HCT116 (cell line): ENCODE measurements at regions not wholly inside any gene's neighbourhood (a gene's known extent, or its start where the extent isn't known, plus 50 kb on each side); places are given as distances from the start of the nearest gene placed in this dataset.

Experiments used
- ATAC-seq: fragments of 200-7000 bp; cut with Tn5 transposase; 2 replicates; pipeline ENCODE4 v1.9.1; 2020; ENCODE audit warnings: mild to moderate bottlenecking, moderate library complexity
- BruUV-seq: library from RNA; stranded (reverse); fragments of 400-500 nt; replicated peaks from 2 replicates; lab custom pipeline; 2021; lab: Mats Ljungman, UMichigan
- CTCF ChIA-PET: fragments of 300-600 bp; sonication (Branson Sonifier 250); formaldehyde crosslinking; loops from one replicate; lab custom pipeline; 2021; ENCODE audit warnings: antibody characterized with exemption; lab: Charles Lee
- POLR2A ChIA-PET: fragments of 300-600, 350-600 bp; sonication (Branson Sonifier 250); formaldehyde crosslinking; loops from one replicate; lab custom pipeline; 2021; ENCODE audit warnings: antibody characterized with exemption; lab: Charles Lee
- RAD21 ChIA-PET, 2 experiments: fragments of 300-600 bp; sonication (Branson Sonifier 250); formaldehyde crosslinking; loops; one replicate each; lab custom pipeline; 2023; ENCODE audit warnings: low total read pairs in 2 of 2; ENCODE audit not compliant: uncharacterized antibody in 2 of 2, unreplicated experiment in 2 of 2, low non-redundant PET in 1 of 2; lab: Charles Lee
- DNase-seq: peaks from one replicate; pipeline ENCODE4 v3.0.0-alpha.2; 2010; ENCODE audit warnings: low read depth, low spot score
- H2AFZ ChIP-seq: fragments of 200-600 bp; shearing (Covaris generic), sonication (generic); 2 replicates; pipeline ENCODE4 v1.6.1; 2017; ENCODE audit warnings: low read depth, mixed run types, mixed read lengths, antibody characterized with exemption, low read length; ENCODE audit not compliant: poor library complexity, severe bottlenecking
- H3K27ac ChIP-seq: 2 replicates; pipeline ENCODE4 v1.5.1; 2012; ENCODE audit warnings: low read depth, low read length
- H3K27me3 ChIP-seq: fragments of 200-600 bp; sonication (generic); 2 replicates; pipeline ENCODE4 v1.6.1; 2016; ENCODE audit warnings: mixed run types, low read length, mixed read lengths; ENCODE audit not compliant: insufficient read depth
- H3K36me3 ChIP-seq, 2 experiments: fragments of 200-500 bp in 1 of 2; fragments of 200-600 bp in 1 of 2; sonication (Bioruptor generic) in 1 of 2; sonication (generic) in 1 of 2; 2 replicates each; pipeline versions ENCODE4 v1.5.1 to v1.6.1; 2014 to 2016; ENCODE audit warnings: low read length in 2 of 2, inconsistent platforms in 1 of 2, mixed read lengths in 1 of 2, mixed run types in 1 of 2; ENCODE audit not compliant: insufficient read depth in 2 of 2, control insufficient read depth in 1 of 2
- H3K4me1 ChIP-seq, 2 experiments: fragments of 200-600 bp in 1 of 2; sonication (generic) in 1 of 2; 2 replicates each; pipeline versions ENCODE4 v1.5.1 to v1.6.1; 2012 to 2017; ENCODE audit warnings: low read length in 2 of 2, inconsistent platforms in 1 of 2, mild to moderate bottlenecking in 1 of 2, mixed read lengths in 1 of 2, mixed run types in 1 of 2, moderate library complexity in 1 of 2; ENCODE audit not compliant: insufficient read depth in 2 of 2, control insufficient read depth in 1 of 2
- H3K4me2 ChIP-seq: fragments of 200-600 bp; sonication (generic); 2 replicates; pipeline ENCODE4 v1.6.1; 2017; ENCODE audit warnings: mixed run types, low read length, mixed read lengths
- H3K4me3 ChIP-seq, 2 experiments: fragments of 200-600 bp in 1 of 2; sonication (generic) in 1 of 2; replicated peaks in 1 of 2; 2 replicates each; pipeline ENCODE4 v1.5.1; 2011 to 2016; ENCODE audit warnings: low read length in 2 of 2, control low read depth in 1 of 2, low read depth in 1 of 2, mild to moderate bottlenecking in 1 of 2, mixed read lengths in 1 of 2, mixed run types in 1 of 2
- H3K79me2 ChIP-seq: fragments of 200-600 bp; sonication (generic); 2 replicates; pipeline ENCODE4 v1.6.1; 2017; ENCODE audit warnings: mild to moderate bottlenecking, mixed run types, low read length, moderate library complexity, mixed read lengths; ENCODE audit not compliant: insufficient read depth
- H3K9ac ChIP-seq: fragments of 200-600 bp; sonication (generic); 2 replicates; pipeline ENCODE4 v1.6.1; 2016; ENCODE audit warnings: low read length, mixed read lengths
- H3K9me2 ChIP-seq: fragments of 200-600 bp; sonication (generic), shearing (Covaris generic); 2 replicates; pipeline ENCODE4 v1.6.1; 2017; ENCODE audit warnings: mixed run types, mild to moderate bottlenecking, moderate library complexity; ENCODE audit not compliant: insufficient read depth
- H3K9me3 ChIP-seq, 2 experiments: fragments of 200-500 bp in 1 of 2; fragments of 200-600 bp in 1 of 2; sonication (Bioruptor generic) in 1 of 2; sonication (generic) in 1 of 2; 2 replicates each; pipeline ENCODE4 v1.6.1; 2014 to 2017; ENCODE audit warnings: low read length in 2 of 2, mixed read lengths in 2 of 2, inconsistent platforms in 1 of 2, low read depth in 1 of 2, mild to moderate bottlenecking in 1 of 2, mixed run types in 1 of 2, moderate library complexity in 1 of 2; ENCODE audit not compliant: control insufficient read depth in 1 of 2, insufficient read depth in 1 of 2
- H4K20me1 ChIP-seq: fragments of 200-600 bp; sonication (generic), shearing (Covaris generic); 2 replicates; pipeline ENCODE4 v1.6.1; 2017; ENCODE audit warnings: mixed run types, mild to moderate bottlenecking, moderate library complexity; ENCODE audit not compliant: insufficient read depth
- ATF3 ChIP-seq: IDR thresholded peaks from 2 replicates; pipeline ENCODE4 v1.6.1; 2012
- CBX3 ChIP-seq: IDR thresholded peaks from 2 replicates; pipeline ENCODE4 v1.6.1; 2012; ENCODE audit warnings: low read depth
- CEBPB ChIP-seq: IDR thresholded peaks from 2 replicates; pipeline ENCODE4 v1.6.1; 2012; ENCODE audit warnings: low read depth
- ELF1 ChIP-seq: IDR thresholded peaks from 2 replicates; pipeline ENCODE4 v1.6.1; 2012; ENCODE audit warnings: low read depth, borderline replicate concordance
- EZH2 ChIP-seq: fragments of 200-600 bp; sonication (generic); IDR thresholded peaks from 2 replicates; pipeline ENCODE4 v1.6.1; 2017; ENCODE audit warnings: antibody characterized with exemption, mixed run types
- EZH2phosphoT487 ChIP-seq: fragments of 200-600 bp; IDR thresholded peaks from 2 replicates; pipeline ENCODE4 v1.6.1; 2018; ENCODE audit warnings: antibody characterized with exemption, borderline replicate concordance
- FOSL1 ChIP-seq: IDR thresholded peaks from 2 replicates; pipeline ENCODE4 v1.6.1; 2012; ENCODE audit warnings: low read depth
- JUND ChIP-seq: IDR thresholded peaks from 2 replicates; pipeline ENCODE4 v1.6.1; 2012
- POLR2A ChIP-seq: IDR thresholded peaks from 2 replicates; pipeline ENCODE4 v1.7.0; 2011; ENCODE audit warnings: borderline replicate concordance; ENCODE audit not compliant: insufficient read depth, insufficient read length; ENCODE audit errors: extremely low read depth
- POLR2AphosphoS5 ChIP-seq: IDR thresholded peaks from 2 replicates; pipeline ENCODE4 v1.6.1; 2011; ENCODE audit warnings: mild to moderate bottlenecking, low read depth, low read length, moderate library complexity
- RAD21 ChIP-seq: IDR thresholded peaks from 2 replicates; pipeline ENCODE4 v1.6.1; 2012; ENCODE audit warnings: low read depth, mild to moderate bottlenecking
- REST ChIP-seq: IDR thresholded peaks from 2 replicates; pipeline ENCODE4 v1.6.1; 2012; ENCODE audit warnings: low read depth
- SIN3A ChIP-seq: IDR thresholded peaks from 2 replicates; pipeline ENCODE4 v1.6.1; 2012; ENCODE audit warnings: low read depth
- SP1 ChIP-seq: IDR thresholded peaks from 2 replicates; pipeline ENCODE4 v1.6.1; 2012; ENCODE audit warnings: low read depth
- SRF ChIP-seq: IDR thresholded peaks from 2 replicates; pipeline ENCODE4 v1.6.1; 2012; ENCODE audit warnings: low read depth
- TCF7L2 ChIP-seq: IDR thresholded peaks from 2 replicates; pipeline ENCODE4 v1.7.0; 2011; ENCODE audit warnings: borderline replicate concordance, inconsistent platforms; ENCODE audit not compliant: insufficient read depth, insufficient read length; ENCODE audit errors: extremely low read depth
- YY1 ChIP-seq: IDR thresholded peaks from 2 replicates; pipeline ENCODE4 v1.6.1; 2011; ENCODE audit warnings: low read length, low read depth, moderate library complexity, mild to moderate bottlenecking; ENCODE audit not compliant: insufficient replicate concordance; ENCODE audit errors: extremely low read depth
- ZNF274 ChIP-seq: fragments of 200-500 bp; sonication (Bioruptor generic); IDR thresholded peaks from 2 replicates; pipeline ENCODE4 v1.6.1; 2014; ENCODE audit warnings: mild to moderate bottlenecking, low read depth, low read length, inconsistent platforms
- intact Hi-C: fragments of 100-400 bp; cut with micrococcal nuclease; formaldehyde crosslinking; loops from 2 replicates; pipeline ENCODE4 v1.10.0; 2022
- TF ChIP-seq, protein P1 (sequence below): IDR thresholded peaks from 2 replicates; pipeline ENCODE4 v1.6.1; 2011; ENCODE audit warnings: mild to moderate bottlenecking, low read length, moderate library complexity; ENCODE audit not compliant: insufficient replicate concordance; ENCODE audit errors: extremely low read depth
- TF ChIP-seq, protein P2 (sequence below), 3 experiments: fragments of 200-600 bp in 1 of 3; sonication (generic) in 1 of 3; IDR thresholded peaks in 2 of 3; conservative IDR thresholded peaks in 1 of 3; 2 replicates each; pipeline ENCODE4 v1.5.1; 2012 to 2017; ENCODE audit warnings: low read depth in 2 of 3, low read length in 2 of 3, antibody characterized with exemption in 1 of 3, borderline replicate concordance in 1 of 3, control low read depth in 1 of 3, mild to moderate bottlenecking in 1 of 3, mixed read lengths in 1 of 3, mixed run types in 1 of 3, moderate library complexity in 1 of 3; ENCODE audit not compliant: insufficient read depth in 1 of 3

DNA sequence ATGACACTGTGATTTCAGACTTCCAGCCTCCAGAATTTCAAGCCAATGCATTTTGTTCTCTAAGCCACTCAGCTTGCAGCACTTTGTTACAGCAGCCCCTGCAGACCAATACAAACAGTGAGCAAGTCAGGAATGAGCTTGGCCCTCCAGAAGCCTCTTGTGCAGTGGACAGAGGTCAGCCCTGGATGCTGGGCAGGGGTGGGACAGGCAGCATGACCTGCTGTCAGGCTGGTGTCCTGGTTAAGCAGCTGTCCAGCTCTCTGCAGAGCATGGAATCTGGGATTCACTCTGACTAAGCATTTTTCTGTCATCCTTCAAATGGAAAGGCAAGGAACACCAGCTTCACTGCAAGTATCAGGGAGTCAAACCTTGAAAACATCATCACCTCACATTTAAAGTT, 85.5 kb upstream of the GDF10 start:
- no peak for TF ChIP-seq YY1
- TF ChIP-seq EZH2, result no peak
- no peak for TF ChIP-seq POLR2AphosphoS5
- TF ChIP-seq SP1, result no peak
- TF ChIP-seq SRF, result no peak
- TF ChIP-seq, protein P1, sequence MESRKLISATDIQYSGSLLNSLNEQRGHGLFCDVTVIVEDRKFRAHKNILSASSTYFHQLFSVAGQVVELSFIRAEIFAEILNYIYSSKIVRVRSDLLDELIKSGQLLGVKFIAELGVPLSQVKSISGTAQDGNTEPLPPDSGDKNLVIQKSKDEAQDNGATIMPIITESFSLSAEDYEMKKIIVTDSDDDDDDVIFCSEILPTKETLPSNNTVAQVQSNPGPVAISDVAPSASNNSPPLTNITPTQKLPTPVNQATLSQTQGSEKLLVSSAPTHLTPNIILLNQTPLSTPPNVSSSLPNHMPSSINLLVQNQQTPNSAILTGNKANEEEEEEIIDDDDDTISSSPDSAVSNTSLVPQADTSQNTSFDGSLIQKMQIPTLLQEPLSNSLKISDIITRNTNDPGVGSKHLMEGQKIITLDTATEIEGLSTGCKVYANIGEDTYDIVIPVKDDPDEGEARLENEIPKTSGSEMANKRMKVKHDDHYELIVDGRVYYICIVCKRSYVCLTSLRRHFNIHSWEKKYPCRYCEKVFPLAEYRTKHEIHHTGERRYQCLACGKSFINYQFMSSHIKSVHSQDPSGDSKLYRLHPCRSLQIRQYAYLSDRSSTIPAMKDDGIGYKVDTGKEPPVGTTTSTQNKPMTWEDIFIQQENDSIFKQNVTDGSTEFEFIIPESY, result no peak
- no peak for TF ChIP-seq JUND
- no peak for TF ChIP-seq ZNF274
- no peak for TF ChIP-seq REST
- TF ChIP-seq, protein P2, sequence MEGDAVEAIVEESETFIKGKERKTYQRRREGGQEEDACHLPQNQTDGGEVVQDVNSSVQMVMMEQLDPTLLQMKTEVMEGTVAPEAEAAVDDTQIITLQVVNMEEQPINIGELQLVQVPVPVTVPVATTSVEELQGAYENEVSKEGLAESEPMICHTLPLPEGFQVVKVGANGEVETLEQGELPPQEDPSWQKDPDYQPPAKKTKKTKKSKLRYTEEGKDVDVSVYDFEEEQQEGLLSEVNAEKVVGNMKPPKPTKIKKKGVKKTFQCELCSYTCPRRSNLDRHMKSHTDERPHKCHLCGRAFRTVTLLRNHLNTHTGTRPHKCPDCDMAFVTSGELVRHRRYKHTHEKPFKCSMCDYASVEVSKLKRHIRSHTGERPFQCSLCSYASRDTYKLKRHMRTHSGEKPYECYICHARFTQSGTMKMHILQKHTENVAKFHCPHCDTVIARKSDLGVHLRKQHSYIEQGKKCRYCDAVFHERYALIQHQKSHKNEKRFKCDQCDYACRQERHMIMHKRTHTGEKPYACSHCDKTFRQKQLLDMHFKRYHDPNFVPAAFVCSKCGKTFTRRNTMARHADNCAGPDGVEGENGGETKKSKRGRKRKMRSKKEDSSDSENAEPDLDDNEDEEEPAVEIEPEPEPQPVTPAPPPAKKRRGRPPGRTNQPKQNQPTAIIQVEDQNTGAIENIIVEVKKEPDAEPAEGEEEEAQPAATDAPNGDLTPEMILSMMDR (IDR thresholded peaks at IDR 0.05 in 2 of 3, conservative IDR thresholded peaks at IDR 0.05 in 1 of 3; ENCODE audit: borderline replicate concordance in 1 of 3, insufficient read depth in 1 of 3, low read depth in 2 of 3, low read length in 2 of 3), result no peak
- no peak for TF ChIP-seq SIN3A
- no peak for TF ChIP-seq CEBPB
- TF ChIP-seq CBX3, result no peak
- no peak for TF ChIP-seq EZH2phosphoT487
- no peak for TF ChIP-seq FOSL1
- TF ChIP-seq POLR2A, result no peak
- no peak for TF ChIP-seq ATF3
- no peak for TF ChIP-seq RAD21
- no peak for TF ChIP-seq TCF7L2
- no peak for TF ChIP-seq ELF1
- TF ChIP-seq, all 23 proteins: peak for 0
- intact Hi-C loops, result no loop called here

More for the DNA sequence above, 85.5 kb upstream of the GDF10 start:
- ChIA-PET POLR2A (no interaction called here), RAD21 (no interaction called here), CTCF (no interaction called here)
- H3K9me2 ChIP-seq, result no peaks in the 10 kb centered on the region
- no peak overlapping the region for H3K9ac ChIP-seq
- no peaks in the 10 kb centered on the region for H3K79me2 ChIP-seq
- H3K27me3 ChIP-seq, result no peaks in the 10 kb centered on the region
- H3K27ac ChIP-seq, result no peak overlapping the region
- no peaks in the 10 kb centered on the region for H3K4me1 ChIP-seq
- BruUV-seq, result no TSS peak
- H3K36me3 ChIP-seq, result no peaks in the 10 kb centered on the region
- H2AFZ ChIP-seq, result no peak overlapping the region
- no peak overlapping the region for H3K4me3 ChIP-seq
- H4K20me1 ChIP-seq, result no peaks in the 10 kb centered on the region
- ATAC-seq (no peak), DNase-seq (no peak)
- no peak overlapping the region for H3K4me2 ChIP-seq
- 0 out of 4 replicates have a peak, but pooled peaks cover 0 to 3% of the 10 kb centered on the region in 2 experiments for H3K9me3 ChIP-seq
